GM23338 (cell line): ENCODE measurements at regions not wholly inside any gene's neighbourhood (a gene's known extent, or its start where the extent isn't known, plus 50 kb on each side); places are given as distances from the start of the nearest gene placed in this dataset.

ENCODE experiments used
- ATAC-seq: fragments of 200-7000 bp; cut with Tn5 transposase; 3 replicates; pipeline ENCODE4 v1.9.1; 2020
- DNase-seq: peaks from one replicate; pipeline ENCODE4 v3.0.0-alpha.2; 2015; ENCODE audit warnings: low spot score
- H2AFZ ChIP-seq: fragments of 200-600 bp; sonication (generic); 2 replicates; pipeline ENCODE4 v1.8.0; 2016; ENCODE audit warnings: antibody characterized with exemption, mild to moderate bottlenecking, moderate library complexity
- H3F3A ChIP-seq: fragments of 200-600 bp; sonication (generic); replicated peaks from 2 replicates; pipeline ENCODE4 v1.8.0; 2017; ENCODE audit warnings: antibody characterized with exemption, mixed run types, low read depth
- H3K27ac ChIP-seq: fragments of 200-600 bp; sonication (generic); 2 replicates; pipeline ENCODE4 v1.6.1; 2016; ENCODE audit warnings: low read depth
- H3K27me3 ChIP-seq: fragments of 200-600 bp; sonication (generic); 2 replicates; pipeline ENCODE4 v1.8.0; 2016; ENCODE audit warnings: mild to moderate bottlenecking, mixed run types, moderate library complexity; ENCODE audit not compliant: insufficient read depth
- H3K36me3 ChIP-seq: fragments of 200-600 bp; sonication (generic); 2 replicates; pipeline ENCODE4 v1.8.0; 2016; ENCODE audit warnings: mild to moderate bottlenecking; ENCODE audit not compliant: insufficient read depth
- H3K4me1 ChIP-seq: fragments of 200-600 bp; sonication (generic); 2 replicates; pipeline ENCODE4 v1.8.0; 2016; ENCODE audit warnings: mild to moderate bottlenecking, moderate library complexity; ENCODE audit not compliant: insufficient read depth
- H3K4me2 ChIP-seq: fragments of 200-600 bp; sonication (generic); 2 replicates; pipeline ENCODE4 v1.7.1; 2017; ENCODE audit warnings: mixed run types
- H3K4me3 ChIP-seq: fragments of 200-600 bp; sonication (generic); 2 replicates; pipeline ENCODE4 v1.6.1; 2016; ENCODE audit warnings: mixed run types
- H3K79me2 ChIP-seq: fragments of 200-600 bp; sonication (generic); replicated peaks from 2 replicates; pipeline ENCODE4 v1.8.0; 2017; ENCODE audit warnings: mild to moderate bottlenecking; ENCODE audit not compliant: insufficient read depth
- H3K9me2 ChIP-seq: fragments of 200-600 bp; sonication (generic); 2 replicates; pipeline ENCODE4 v1.8.0; 2017; ENCODE audit not compliant: insufficient read depth
- H4K20me1 ChIP-seq: fragments of 200-600 bp; sonication (generic); replicated peaks from 2 replicates; pipeline ENCODE4 v1.8.0; 2017; ENCODE audit warnings: mild to moderate bottlenecking; ENCODE audit not compliant: insufficient read depth
- H3K27ac Mint-ChIP-seq: 2 replicates; pipeline ENCODE4 v1.8.0; 2020; ENCODE audit warnings: inconsistent platforms, mild to moderate bottlenecking, moderate library complexity, mixed read lengths
- H3K27me3 Mint-ChIP-seq: 3 replicates; pipeline ENCODE4 v1.8.0; 2022; ENCODE audit warnings: low read depth, mild to moderate bottlenecking, moderate library complexity, mixed read lengths, inconsistent platforms; ENCODE audit not compliant: insufficient read depth, poor library complexity
- H3K36me3 Mint-ChIP-seq: 3 replicates; pipeline ENCODE4 v1.8.0; 2021; ENCODE audit warnings: low read depth, mild to moderate bottlenecking, inconsistent platforms, moderate library complexity, mixed read lengths
- H3K4me1 Mint-ChIP-seq: 3 replicates; pipeline ENCODE4 v1.8.0; 2020; ENCODE audit warnings: mild to moderate bottlenecking, inconsistent platforms, mixed read lengths
- H3K4me3 Mint-ChIP-seq: 3 replicates; pipeline ENCODE4 v1.8.0; 2021; ENCODE audit warnings: moderate library complexity, mild to moderate bottlenecking, inconsistent platforms, mixed read lengths
- H3K9me3 Mint-ChIP-seq: 3 replicates; pipeline ENCODE4 v1.8.0; 2020; ENCODE audit warnings: moderate library complexity, mild to moderate bottlenecking, inconsistent platforms, mixed read lengths
- CREB1 ChIP-seq: fragments of 250-450 bp; sonication (Bioruptor Pico); IDR thresholded peaks from 2 replicates; pipeline ENCODE4 v1.5.0; 2020; ENCODE audit warnings: low read depth, mild to moderate bottlenecking, moderate library complexity
- EZH2 ChIP-seq: fragments of 200-600 bp; sonication (generic); IDR thresholded peaks from one replicate; pipeline ENCODE4 v1.8.0; 2017; ENCODE audit warnings: antibody characterized with exemption, mild to moderate bottlenecking, low read depth; ENCODE audit not compliant: unreplicated experiment
- EZH2phosphoT487 ChIP-seq: fragments of 200-600 bp; sonication (generic); IDR thresholded peaks from one replicate; pipeline ENCODE4 v1.8.1; 2018; ENCODE audit warnings: antibody characterized with exemption; ENCODE audit not compliant: unreplicated experiment
- JUNB ChIP-seq: IDR thresholded peaks from one replicate; pipeline ENCODE4 v1.6.1; 2016; ENCODE audit warnings: antibody characterized with exemption; ENCODE audit not compliant: unreplicated experiment
- NANOG ChIP-seq: IDR thresholded peaks from 2 replicates; pipeline ENCODE4 v1.6.1; 2016; ENCODE audit warnings: antibody characterized with exemption, borderline replicate concordance
- POLR2AphosphoS5 ChIP-seq: IDR thresholded peaks from 2 replicates; pipeline ENCODE4 v1.6.1; 2016; ENCODE audit warnings: antibody characterized with exemption, low read depth
- STAT1 ChIP-seq: IDR thresholded peaks from one replicate; pipeline ENCODE4 v1.6.1; 2016; ENCODE audit warnings: antibody characterized with exemption; ENCODE audit not compliant: unreplicated experiment
- ZNF114 ChIP-seq: fragments of 250-450 bp; sonication (Bioruptor Pico); IDR thresholded peaks from 2 replicates; pipeline ENCODE4 v1.5.0; 2020; ENCODE audit warnings: mild to moderate bottlenecking, moderate library complexity
- ZNF331 ChIP-seq: fragments of 250-450 bp; sonication (Bioruptor Pico); IDR thresholded peaks from 2 replicates; pipeline ENCODE4 v1.5.0; 2020; ENCODE audit warnings: low read depth, mild to moderate bottlenecking, moderate library complexity
- TF ChIP-seq, protein P1 (sequence below): IDR thresholded peaks from one replicate; pipeline ENCODE4 v1.6.1; 2018; ENCODE audit warnings: antibody characterized with exemption; ENCODE audit not compliant: unreplicated experiment
- TF ChIP-seq, protein P2 (sequence below): fragments of 250-450 bp; sonication (Bioruptor Pico); IDR thresholded peaks from 2 replicates; pipeline ENCODE4 v1.5.0; 2020; ENCODE audit warnings: mild to moderate bottlenecking, moderate library complexity
- TF ChIP-seq, protein P3 (sequence below), 2 experiments: fragments of 200-600 bp in 1 of 2; sonication (generic) in 1 of 2; conservative IDR thresholded peaks; 2 replicates each; pipeline versions ENCODE4 v1.5.1 to v1.6.1; 2016 to 2017; ENCODE audit warnings: antibody characterized with exemption in 2 of 2, low read depth in 2 of 2, mild to moderate bottlenecking in 2 of 2, moderate library complexity in 1 of 2
- TF ChIP-seq, protein P4 (sequence below): IDR thresholded peaks from 2 replicates; pipeline ENCODE4 v1.6.1; 2016; ENCODE audit warnings: antibody characterized with exemption

DNA sequence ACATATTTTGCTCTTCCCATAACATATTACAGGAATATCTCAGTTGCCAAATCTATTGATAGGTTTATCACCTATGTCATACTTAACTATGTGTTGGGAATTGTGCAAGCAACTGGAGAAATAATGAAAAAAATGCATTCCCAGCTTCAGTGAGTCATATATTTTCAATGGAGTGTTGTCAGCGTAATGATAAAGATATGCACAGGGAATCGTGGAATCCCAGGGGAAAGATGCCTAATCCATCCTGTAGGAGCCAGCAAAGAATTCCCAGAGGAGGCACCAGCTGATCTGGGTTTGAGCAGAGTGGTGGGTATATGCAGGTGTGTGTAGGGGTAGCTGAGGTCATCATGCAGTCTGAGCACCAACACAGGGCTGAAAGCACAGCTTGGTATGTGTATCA lies 213.3 kb upstream of the DAB1 start:
- Histone ChIP-seq H3K4me1 (peaks cover 14% of the 10 kb centered on the region), H3K4me2 (no peak overlapping the region), H3F3A (no peaks in the 10 kb centered on the region), H3K36me3 (no peaks in the 10 kb centered on the region), H3K27ac (no peak overlapping the region), H3K79me2 (no peaks in the 10 kb centered on the region), H3K9me2 (peaks cover 3% of the 10 kb centered on the region; the same call in 1 of the 2 replicates), H2AFZ (no peak overlapping the region), H4K20me1 (no peaks in the 10 kb centered on the region), H3K4me3 (no peak overlapping the region), H3K27me3 (no peaks in the 10 kb centered on the region)
- Mint-ChIP-seq H3K4me3 (no peak overlapping the region), H3K4me1 (peaks cover 19% of the 10 kb centered on the region), H3K27ac (no peak overlapping the region), H3K27me3 (no peaks in the 10 kb centered on the region), H3K9me3 (no peaks in the 10 kb centered on the region; the same call in 2 of the 3 replicates), H3K36me3 (no peaks in the 10 kb centered on the region)
- DNase-seq: no peak
- ATAC-seq: no peak
- TF ChIP-seq ZNF114 (CRISPR knock-in tag): no peak
- TF ChIP-seq JUNB: no peak
- no peak for TF ChIP-seq CREB1 (CRISPR knock-in tag)
- TF ChIP-seq, protein P1, sequence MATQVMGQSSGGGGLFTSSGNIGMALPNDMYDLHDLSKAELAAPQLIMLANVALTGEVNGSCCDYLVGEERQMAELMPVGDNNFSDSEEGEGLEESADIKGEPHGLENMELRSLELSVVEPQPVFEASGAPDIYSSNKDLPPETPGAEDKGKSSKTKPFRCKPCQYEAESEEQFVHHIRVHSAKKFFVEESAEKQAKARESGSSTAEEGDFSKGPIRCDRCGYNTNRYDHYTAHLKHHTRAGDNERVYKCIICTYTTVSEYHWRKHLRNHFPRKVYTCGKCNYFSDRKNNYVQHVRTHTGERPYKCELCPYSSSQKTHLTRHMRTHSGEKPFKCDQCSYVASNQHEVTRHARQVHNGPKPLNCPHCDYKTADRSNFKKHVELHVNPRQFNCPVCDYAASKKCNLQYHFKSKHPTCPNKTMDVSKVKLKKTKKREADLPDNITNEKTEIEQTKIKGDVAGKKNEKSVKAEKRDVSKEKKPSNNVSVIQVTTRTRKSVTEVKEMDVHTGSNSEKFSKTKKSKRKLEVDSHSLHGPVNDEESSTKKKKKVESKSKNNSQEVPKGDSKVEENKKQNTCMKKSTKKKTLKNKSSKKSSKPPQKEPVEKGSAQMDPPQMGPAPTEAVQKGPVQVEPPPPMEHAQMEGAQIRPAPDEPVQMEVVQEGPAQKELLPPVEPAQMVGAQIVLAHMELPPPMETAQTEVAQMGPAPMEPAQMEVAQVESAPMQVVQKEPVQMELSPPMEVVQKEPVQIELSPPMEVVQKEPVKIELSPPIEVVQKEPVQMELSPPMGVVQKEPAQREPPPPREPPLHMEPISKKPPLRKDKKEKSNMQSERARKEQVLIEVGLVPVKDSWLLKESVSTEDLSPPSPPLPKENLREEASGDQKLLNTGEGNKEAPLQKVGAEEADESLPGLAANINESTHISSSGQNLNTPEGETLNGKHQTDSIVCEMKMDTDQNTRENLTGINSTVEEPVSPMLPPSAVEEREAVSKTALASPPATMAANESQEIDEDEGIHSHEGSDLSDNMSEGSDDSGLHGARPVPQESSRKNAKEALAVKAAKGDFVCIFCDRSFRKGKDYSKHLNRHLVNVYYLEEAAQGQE: no peak
- no peak for TF ChIP-seq NANOG
- TF ChIP-seq ZNF331: no peak
- TF ChIP-seq, protein P2, sequence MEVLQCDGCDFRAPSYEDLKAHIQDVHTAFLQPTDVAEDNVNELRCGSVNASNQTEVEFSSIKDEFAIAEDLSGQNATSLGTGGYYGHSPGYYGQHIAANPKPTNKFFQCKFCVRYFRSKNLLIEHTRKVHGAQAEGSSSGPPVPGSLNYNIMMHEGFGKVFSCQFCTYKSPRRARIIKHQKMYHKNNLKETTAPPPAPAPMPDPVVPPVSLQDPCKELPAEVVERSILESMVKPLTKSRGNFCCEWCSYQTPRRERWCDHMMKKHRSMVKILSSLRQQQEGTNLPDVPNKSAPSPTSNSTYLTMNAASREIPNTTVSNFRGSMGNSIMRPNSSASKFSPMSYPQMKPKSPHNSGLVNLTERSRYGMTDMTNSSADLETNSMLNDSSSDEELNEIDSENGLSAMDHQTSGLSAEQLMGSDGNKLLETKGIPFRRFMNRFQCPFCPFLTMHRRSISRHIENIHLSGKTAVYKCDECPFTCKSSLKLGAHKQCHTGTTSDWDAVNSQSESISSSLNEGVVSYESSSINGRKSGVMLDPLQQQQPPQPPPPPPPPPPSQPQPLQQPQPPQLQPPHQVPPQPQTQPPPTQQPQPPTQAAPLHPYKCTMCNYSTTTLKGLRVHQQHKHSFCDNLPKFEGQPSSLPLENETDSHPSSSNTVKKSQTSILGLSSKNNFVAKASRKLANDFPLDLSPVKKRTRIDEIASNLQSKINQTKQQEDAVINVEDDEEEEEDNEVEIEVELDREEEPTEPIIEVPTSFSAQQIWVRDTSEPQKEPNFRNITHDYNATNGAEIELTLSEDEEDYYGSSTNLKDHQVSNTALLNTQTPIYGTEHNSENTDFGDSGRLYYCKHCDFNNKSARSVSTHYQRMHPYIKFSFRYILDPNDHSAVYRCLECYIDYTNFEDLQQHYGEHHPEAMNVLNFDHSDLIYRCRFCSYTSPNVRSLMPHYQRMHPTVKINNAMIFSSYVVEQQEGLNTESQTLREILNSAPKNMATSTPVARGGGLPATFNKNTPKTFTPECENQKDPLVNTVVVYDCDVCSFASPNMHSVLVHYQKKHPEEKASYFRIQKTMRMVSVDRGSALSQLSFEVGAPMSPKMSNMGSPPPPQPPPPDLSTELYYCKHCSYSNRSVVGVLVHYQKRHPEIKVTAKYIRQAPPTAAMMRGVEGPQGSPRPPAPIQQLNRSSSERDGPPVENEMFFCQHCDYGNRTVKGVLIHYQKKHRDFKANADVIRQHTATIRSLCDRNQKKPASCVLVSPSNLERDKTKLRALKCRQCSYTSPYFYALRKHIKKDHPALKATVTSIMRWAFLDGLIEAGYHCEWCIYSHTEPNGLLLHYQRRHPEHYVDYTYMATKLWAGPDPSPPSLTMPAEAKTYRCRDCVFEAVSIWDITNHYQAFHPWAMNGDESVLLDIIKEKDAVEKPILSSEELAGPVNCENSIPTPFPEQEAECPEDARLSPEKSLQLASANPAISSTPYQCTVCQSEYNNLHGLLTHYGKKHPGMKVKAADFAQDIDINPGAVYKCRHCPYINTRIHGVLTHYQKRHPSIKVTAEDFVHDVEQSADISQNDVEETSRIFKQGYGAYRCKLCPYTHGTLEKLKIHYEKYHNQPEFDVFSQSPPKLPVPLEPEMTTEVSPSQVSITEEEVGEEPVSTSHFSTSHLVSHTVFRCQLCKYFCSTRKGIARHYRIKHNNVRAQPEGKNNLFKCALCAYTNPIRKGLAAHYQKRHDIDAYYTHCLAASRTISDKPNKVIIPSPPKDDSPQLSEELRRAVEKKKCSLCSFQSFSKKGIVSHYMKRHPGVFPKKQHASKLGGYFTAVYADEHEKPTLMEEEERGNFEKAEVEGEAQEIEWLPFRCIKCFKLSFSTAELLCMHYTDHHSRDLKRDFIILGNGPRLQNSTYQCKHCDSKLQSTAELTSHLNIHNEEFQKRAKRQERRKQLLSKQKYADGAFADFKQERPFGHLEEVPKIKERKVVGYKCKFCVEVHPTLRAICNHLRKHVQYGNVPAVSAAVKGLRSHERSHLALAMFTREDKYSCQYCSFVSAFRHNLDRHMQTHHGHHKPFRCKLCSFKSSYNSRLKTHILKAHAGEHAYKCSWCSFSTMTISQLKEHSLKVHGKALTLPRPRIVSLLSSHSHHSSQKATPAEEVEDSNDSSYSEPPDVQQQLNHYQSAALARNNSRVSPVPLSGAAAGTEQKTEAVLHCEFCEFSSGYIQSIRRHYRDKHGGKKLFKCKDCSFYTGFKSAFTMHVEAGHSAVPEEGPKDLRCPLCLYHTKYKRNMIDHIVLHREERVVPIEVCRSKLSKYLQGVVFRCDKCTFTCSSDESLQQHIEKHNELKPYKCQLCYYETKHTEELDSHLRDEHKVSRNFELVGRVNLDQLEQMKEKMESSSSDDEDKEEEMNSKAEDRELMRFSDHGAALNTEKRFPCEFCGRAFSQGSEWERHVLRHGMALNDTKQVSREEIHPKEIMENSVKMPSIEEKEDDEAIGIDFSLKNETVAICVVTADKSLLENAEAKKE (CRISPR knock-in tag): no peak
- TF ChIP-seq, protein P3, sequence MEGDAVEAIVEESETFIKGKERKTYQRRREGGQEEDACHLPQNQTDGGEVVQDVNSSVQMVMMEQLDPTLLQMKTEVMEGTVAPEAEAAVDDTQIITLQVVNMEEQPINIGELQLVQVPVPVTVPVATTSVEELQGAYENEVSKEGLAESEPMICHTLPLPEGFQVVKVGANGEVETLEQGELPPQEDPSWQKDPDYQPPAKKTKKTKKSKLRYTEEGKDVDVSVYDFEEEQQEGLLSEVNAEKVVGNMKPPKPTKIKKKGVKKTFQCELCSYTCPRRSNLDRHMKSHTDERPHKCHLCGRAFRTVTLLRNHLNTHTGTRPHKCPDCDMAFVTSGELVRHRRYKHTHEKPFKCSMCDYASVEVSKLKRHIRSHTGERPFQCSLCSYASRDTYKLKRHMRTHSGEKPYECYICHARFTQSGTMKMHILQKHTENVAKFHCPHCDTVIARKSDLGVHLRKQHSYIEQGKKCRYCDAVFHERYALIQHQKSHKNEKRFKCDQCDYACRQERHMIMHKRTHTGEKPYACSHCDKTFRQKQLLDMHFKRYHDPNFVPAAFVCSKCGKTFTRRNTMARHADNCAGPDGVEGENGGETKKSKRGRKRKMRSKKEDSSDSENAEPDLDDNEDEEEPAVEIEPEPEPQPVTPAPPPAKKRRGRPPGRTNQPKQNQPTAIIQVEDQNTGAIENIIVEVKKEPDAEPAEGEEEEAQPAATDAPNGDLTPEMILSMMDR (conservative IDR thresholded peaks at IDR 0.05; ENCODE audit: low read depth in 2 of 2): no peak
- no peak for TF ChIP-seq EZH2
- TF ChIP-seq, protein P4, sequence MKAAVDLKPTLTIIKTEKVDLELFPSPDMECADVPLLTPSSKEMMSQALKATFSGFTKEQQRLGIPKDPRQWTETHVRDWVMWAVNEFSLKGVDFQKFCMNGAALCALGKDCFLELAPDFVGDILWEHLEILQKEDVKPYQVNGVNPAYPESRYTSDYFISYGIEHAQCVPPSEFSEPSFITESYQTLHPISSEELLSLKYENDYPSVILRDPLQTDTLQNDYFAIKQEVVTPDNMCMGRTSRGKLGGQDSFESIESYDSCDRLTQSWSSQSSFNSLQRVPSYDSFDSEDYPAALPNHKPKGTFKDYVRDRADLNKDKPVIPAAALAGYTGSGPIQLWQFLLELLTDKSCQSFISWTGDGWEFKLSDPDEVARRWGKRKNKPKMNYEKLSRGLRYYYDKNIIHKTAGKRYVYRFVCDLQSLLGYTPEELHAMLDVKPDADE: no peak
- TF ChIP-seq STAT1: no peak
- no peak for TF ChIP-seq POLR2AphosphoS5
- no peak for TF ChIP-seq EZH2phosphoT487
